ENCODE measurements at regions not wholly inside any gene's neighbourhood (a gene's known extent, or its start where the extent isn't known, plus 50 kb on each side); places are given as distances from the start of the nearest gene placed in this dataset.

- no peak for TF ChIP-seq CTCF (IDR thresholded peaks at IDR 0.05; ENCODE audit: low read depth, low read length, missing input control)
- TF ChIP-seq RXRA (IDR thresholded peaks at IDR 0.05): peak in 1 of 2 donors; percentile 24
- TF ChIP-seq REST (IDR thresholded peaks at IDR 0.05): no peak
- TF ChIP-seq GABPA (IDR thresholded peaks at IDR 0.05 in 1 of 2, conservative IDR thresholded peaks at IDR 0.05 in 1 of 2): peak; percentile 54 to 82
- no peak for TF ChIP-seq JUND (IDR thresholded peaks at IDR 0.05)
- TF ChIP-seq MAX (IDR thresholded peaks at IDR 0.05): no peak
- TF ChIP-seq ZBTB33 (IDR thresholded peaks at IDR 0.05): no peak
Observed at GRCh38 chr9:14993061-14993800, 83.0 kb upstream of the FREM1 start.

Measured in liver (tissue), 3 donors.